H1 (cell line): ENCODE measurements at regions not wholly inside any gene's neighbourhood (a gene's known extent, or its start where the extent isn't known, plus 50 kb on each side); places are given as distances from the start of the nearest gene placed in this dataset.

Experiments
- BRCA1 ChIP-seq: IDR thresholded peaks from 2 replicates; pipeline ENCODE4 v1.6.1; 2012; ENCODE audit warnings: low read depth, low read length, improper control_type of control experiment
- CBX8 ChIP-seq: fragments of 300-800, 300-1000 bp; sonication (generic); IDR thresholded peaks from 2 replicates; pipeline ENCODE4 v1.7.1; 2016; ENCODE audit warnings: low read depth, low read length, borderline replicate concordance
- EZH2 ChIP-seq: fragments of 200-600 bp; sonication (generic); IDR thresholded peaks from 2 replicates; pipeline ENCODE4 v1.7.1; 2012; ENCODE audit warnings: low read depth, mild to moderate bottlenecking, moderate library complexity, low read length, inconsistent platforms; ENCODE audit not compliant: severe bottlenecking
- POLR2A ChIP-seq, 2 experiments: IDR thresholded peaks; 1 replicate in 1 of 2; 2 replicates in 1 of 2; pipeline ENCODE4 v1.6.1; 2011; ENCODE audit warnings: low read depth in 2 of 2, low read length in 2 of 2, mild to moderate bottlenecking in 2 of 2; ENCODE audit errors: control extremely low read depth in 1 of 2
- RAD21 ChIP-seq, 2 experiments: IDR thresholded peaks in 1 of 2; conservative IDR thresholded peaks in 1 of 2; 2 replicates each; pipeline ENCODE4 v1.6.1; 2011; ENCODE audit warnings: low read depth in 2 of 2, low read length in 2 of 2, improper control_type of control experiment in 1 of 2, inconsistent platforms in 1 of 2, mild to moderate bottlenecking in 1 of 2, moderate library complexity in 1 of 2
- SIRT6 ChIP-seq: IDR thresholded peaks from one replicate; pipeline ENCODE4 v1.7.1; 2012; ENCODE audit warnings: low read length, inconsistent platforms
- SP2 ChIP-seq: IDR thresholded peaks from 2 replicates; pipeline ENCODE4 v1.6.1; 2012; ENCODE audit warnings: mild to moderate bottlenecking, low read length, inconsistent platforms
- SRF ChIP-seq: IDR thresholded peaks from 2 replicates; pipeline ENCODE4 v1.6.1; 2011; ENCODE audit warnings: mild to moderate bottlenecking, low read depth, low read length, moderate library complexity
- YY1 ChIP-seq: IDR thresholded peaks from 2 replicates; pipeline ENCODE4 v1.6.1; 2011; ENCODE audit warnings: low read depth, mild to moderate bottlenecking, low read length
- TF ChIP-seq, protein P1 (sequence below), 3 experiments: IDR thresholded peaks; 1 replicate in 2 of 3; 2 replicates in 1 of 3; pipeline versions ENCODE4 v1.5.1 to v1.6.1; 2011; ENCODE audit warnings: low read length in 3 of 3, mild to moderate bottlenecking in 3 of 3, inconsistent platforms in 2 of 3, low read depth in 1 of 3, moderate library complexity in 1 of 3; ENCODE audit not compliant: insufficient read depth in 1 of 3; ENCODE audit errors: control extremely low read depth in 1 of 3
- TF ChIP-seq, protein P2 (sequence below): IDR thresholded peaks from 2 replicates; pipeline ENCODE4 v1.6.1; 2011; ENCODE audit warnings: low read length, improper control_type of control experiment

DNA sequence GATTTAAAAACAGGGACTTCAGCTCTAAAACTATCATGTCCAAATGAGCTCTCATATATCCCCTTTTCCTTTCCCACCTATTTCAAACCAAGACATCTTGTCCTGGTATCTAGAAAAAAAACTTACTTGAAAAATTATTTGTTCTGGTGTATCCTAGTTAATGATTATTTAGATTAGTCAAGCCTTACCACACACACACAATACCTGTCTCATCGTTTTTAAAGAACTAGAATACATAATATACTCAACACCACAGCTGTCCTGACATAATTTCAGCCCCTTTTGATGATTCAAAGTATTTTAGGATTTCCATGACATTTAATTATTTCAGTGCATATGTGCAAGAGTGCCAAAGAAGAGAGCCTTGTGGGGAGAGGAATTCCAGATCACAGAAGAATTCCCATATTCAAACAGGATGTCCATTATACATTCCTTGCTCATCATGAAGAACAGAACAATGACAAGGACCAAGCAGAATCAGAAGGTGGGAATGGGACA lies 233.7 kb downstream of the SMARCA2 start:
- TF ChIP-seq, protein P1, sequence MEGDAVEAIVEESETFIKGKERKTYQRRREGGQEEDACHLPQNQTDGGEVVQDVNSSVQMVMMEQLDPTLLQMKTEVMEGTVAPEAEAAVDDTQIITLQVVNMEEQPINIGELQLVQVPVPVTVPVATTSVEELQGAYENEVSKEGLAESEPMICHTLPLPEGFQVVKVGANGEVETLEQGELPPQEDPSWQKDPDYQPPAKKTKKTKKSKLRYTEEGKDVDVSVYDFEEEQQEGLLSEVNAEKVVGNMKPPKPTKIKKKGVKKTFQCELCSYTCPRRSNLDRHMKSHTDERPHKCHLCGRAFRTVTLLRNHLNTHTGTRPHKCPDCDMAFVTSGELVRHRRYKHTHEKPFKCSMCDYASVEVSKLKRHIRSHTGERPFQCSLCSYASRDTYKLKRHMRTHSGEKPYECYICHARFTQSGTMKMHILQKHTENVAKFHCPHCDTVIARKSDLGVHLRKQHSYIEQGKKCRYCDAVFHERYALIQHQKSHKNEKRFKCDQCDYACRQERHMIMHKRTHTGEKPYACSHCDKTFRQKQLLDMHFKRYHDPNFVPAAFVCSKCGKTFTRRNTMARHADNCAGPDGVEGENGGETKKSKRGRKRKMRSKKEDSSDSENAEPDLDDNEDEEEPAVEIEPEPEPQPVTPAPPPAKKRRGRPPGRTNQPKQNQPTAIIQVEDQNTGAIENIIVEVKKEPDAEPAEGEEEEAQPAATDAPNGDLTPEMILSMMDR (IDR thresholded peaks at IDR 0.05; ENCODE audit: control extremely low read depth in 1 of 3, insufficient read depth in 1 of 3, low read depth in 1 of 3, low read length in 3 of 3), result no peak
- TF ChIP-seq POLR2A (IDR thresholded peaks at IDR 0.05; ENCODE audit: control extremely low read depth in 1 of 2, low read depth in 2 of 2, low read length in 2 of 2) (no peak), EZH2 (no peak), RAD21 (IDR thresholded peaks at IDR 0.05 in 1 of 2, conservative IDR thresholded peaks at IDR 0.05 in 1 of 2; ENCODE audit: low read depth in 2 of 2, low read length in 2 of 2) (no peak), CBX8 (no peak), YY1 (no peak), BRCA1 (no peak), SIRT6 (no peak), SRF (no peak), SP2 (no peak)
- TF ChIP-seq, protein P2, sequence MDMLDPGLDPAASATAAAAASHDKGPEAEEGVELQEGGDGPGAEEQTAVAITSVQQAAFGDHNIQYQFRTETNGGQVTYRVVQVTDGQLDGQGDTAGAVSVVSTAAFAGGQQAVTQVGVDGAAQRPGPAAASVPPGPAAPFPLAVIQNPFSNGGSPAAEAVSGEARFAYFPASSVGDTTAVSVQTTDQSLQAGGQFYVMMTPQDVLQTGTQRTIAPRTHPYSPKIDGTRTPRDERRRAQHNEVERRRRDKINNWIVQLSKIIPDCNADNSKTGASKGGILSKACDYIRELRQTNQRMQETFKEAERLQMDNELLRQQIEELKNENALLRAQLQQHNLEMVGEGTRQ, result no peak
